Activated B cell treated with CpG ODN at 0.5 μM for 24 hours (primary cell): ENCODE measurements at regions not wholly inside any gene's neighbourhood (a gene's known extent, or its start where the extent isn't known, plus 50 kb on each side); places are given as distances from the start of the nearest gene placed in this dataset.

ENCODE experiments used
- ATAC-seq: fragments of 200-7000 bp; cut with Tn5 transposase; one replicate; pipeline ENCODE4 v1.10.0; 2021; ENCODE audit warnings: low read depth, mild to moderate bottlenecking, moderate library complexity
- CTCF ChIA-PET: fragments of 350-600 bp; sonication (Branson Sonifier 250); formaldehyde crosslinking; loops from one replicate; lab custom pipeline; 2021; ENCODE audit warnings: antibody characterized with exemption; lab: Charles Lee
- POLR2A ChIA-PET: fragments of 350-600 bp; sonication (Branson Sonifier 250); formaldehyde crosslinking; loops from one replicate; lab custom pipeline; 2021; ENCODE audit warnings: antibody characterized with exemption; lab: Charles Lee
- DNase-seq: peaks from one replicate; pipeline ENCODE4 v3.0.0; 2022
- H3K27ac Mint-ChIP-seq: one replicate; pipeline ENCODE4 v1.8.0; 2020; ENCODE audit warnings: mixed read lengths
- H3K27me3 Mint-ChIP-seq: one replicate; pipeline ENCODE4 v1.8.0; 2021; ENCODE audit warnings: mixed read lengths
- H3K36me3 Mint-ChIP-seq: one replicate; pipeline ENCODE4 v1.8.0; 2021; ENCODE audit warnings: low read depth, mixed read lengths
- H3K4me1 Mint-ChIP-seq: one replicate; pipeline ENCODE4 v1.8.0; 2021; ENCODE audit warnings: mixed read lengths
- H3K4me3 Mint-ChIP-seq: one replicate; pipeline ENCODE4 v1.8.0; 2020; ENCODE audit warnings: mild to moderate bottlenecking, mixed read lengths
- H3K9me3 Mint-ChIP-seq: one replicate; pipeline ENCODE4 v1.8.0; 2020; ENCODE audit warnings: mixed read lengths
- intact Hi-C: fragments of 100-400 bp; cut with micrococcal nuclease; formaldehyde crosslinking; loops from one replicate; pipeline ENCODE4 v1.15.1; 2024
- TF ChIP-seq, protein P1 (sequence below): fragments of 200-600 bp; IDR thresholded peaks from one replicate; pipeline ENCODE4 v1.8.0; 2022; ENCODE audit warnings: antibody characterized with exemption, mild to moderate bottlenecking

DNA sequence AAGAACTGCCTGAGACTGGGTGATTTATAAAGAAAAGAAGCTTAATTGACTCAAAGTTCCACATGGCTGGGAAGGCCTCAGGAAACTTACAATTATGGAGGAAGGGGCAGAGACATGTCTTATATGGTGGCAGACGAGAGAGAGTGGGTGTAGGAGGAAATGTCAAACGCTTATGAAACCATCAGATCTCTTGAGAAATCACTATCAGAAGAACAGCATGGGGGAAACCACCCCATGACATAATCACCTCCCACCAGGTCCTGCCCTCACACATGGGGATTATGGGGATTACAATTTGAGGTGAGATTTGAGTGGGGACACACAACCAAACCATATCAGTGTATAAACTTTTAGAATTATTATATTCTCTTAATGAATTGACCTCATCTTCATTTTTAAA lies 335.9 kb upstream of the DPYD start:
- CTCF ChIA-PET = no interaction called here
- POLR2A ChIA-PET = no interaction called here
- Mint-ChIP-seq H3K27me3 (no peaks in the 10 kb centered on the region), H3K9me3 (peaks cover 2% of the 10 kb centered on the region), H3K4me3 (no peak overlapping the region), H3K36me3 (no peaks in the 10 kb centered on the region), H3K27ac (no peak overlapping the region), H3K4me1 (no peaks in the 10 kb centered on the region)
- TF ChIP-seq, protein P1, sequence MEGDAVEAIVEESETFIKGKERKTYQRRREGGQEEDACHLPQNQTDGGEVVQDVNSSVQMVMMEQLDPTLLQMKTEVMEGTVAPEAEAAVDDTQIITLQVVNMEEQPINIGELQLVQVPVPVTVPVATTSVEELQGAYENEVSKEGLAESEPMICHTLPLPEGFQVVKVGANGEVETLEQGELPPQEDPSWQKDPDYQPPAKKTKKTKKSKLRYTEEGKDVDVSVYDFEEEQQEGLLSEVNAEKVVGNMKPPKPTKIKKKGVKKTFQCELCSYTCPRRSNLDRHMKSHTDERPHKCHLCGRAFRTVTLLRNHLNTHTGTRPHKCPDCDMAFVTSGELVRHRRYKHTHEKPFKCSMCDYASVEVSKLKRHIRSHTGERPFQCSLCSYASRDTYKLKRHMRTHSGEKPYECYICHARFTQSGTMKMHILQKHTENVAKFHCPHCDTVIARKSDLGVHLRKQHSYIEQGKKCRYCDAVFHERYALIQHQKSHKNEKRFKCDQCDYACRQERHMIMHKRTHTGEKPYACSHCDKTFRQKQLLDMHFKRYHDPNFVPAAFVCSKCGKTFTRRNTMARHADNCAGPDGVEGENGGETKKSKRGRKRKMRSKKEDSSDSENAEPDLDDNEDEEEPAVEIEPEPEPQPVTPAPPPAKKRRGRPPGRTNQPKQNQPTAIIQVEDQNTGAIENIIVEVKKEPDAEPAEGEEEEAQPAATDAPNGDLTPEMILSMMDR = no peak
- no peak for ATAC-seq
- intact Hi-C loops = no loop called here
- DNase-seq = no peak

- no peaks in the 10 kb centered on the region for H3K9me3 Mint-ChIP-seq
- ATAC-seq (no peak), DNase-seq (no peak)
- H3K4me3 Mint-ChIP-seq = no peak overlapping the region
- TF ChIP-seq, protein P1 = no peak
- intact Hi-C loops = no loop called here
- H3K27ac Mint-ChIP-seq = no peak overlapping the region
- H3K4me1 Mint-ChIP-seq = no peaks in the 10 kb centered on the region
- no peaks in the 10 kb centered on the region for H3K27me3 Mint-ChIP-seq
- ChIA-PET POLR2A (no interaction called here), CTCF (no interaction called here)
- no peaks in the 10 kb centered on the region for H3K36me3 Mint-ChIP-seq
Measured at GRCh38 chr1:98253145-98253544, 332.3 kb upstream of the DPYD start.

DNA sequence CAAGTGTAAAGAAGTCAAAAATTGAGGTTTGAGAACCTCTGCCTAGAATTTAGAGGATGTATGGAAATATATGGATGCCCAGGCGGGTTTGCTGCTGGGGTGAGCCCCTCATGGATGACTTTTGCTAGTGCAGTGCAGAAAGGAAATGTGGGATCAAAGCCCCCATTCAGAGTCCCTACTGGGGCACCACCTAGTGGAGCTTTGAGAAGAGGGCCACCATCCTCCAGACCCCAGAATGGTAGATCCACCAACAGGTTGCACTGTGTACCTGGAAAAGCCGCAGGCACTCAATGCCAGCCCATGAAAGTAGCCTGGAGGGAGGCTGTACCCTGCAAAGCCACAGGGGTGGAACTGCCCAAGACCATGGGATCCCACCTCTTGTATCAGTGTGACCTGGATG lies 330.7 kb upstream of the DPYD start:
- DNase-seq (no peak), ATAC-seq (no peak)
- H3K4me3 Mint-ChIP-seq = no peak overlapping the region
- no peaks in the 10 kb centered on the region for H3K4me1 Mint-ChIP-seq
- H3K27me3 Mint-ChIP-seq = no peaks in the 10 kb centered on the region
- TF ChIP-seq, protein P1 = no peak
- H3K27ac Mint-ChIP-seq = no peak overlapping the region
- ChIA-PET POLR2A (no interaction called here), CTCF (no interaction called here)
- no peaks in the 10 kb centered on the region for H3K36me3 Mint-ChIP-seq
- H3K9me3 Mint-ChIP-seq = peaks cover 2% of the 10 kb centered on the region
- intact Hi-C loops = no loop called here

GRCh38 chr1:98232678-98233077 lies 311.8 kb upstream of the DPYD start:
- Mint-ChIP-seq H3K4me1 (no peaks in the 10 kb centered on the region), H3K27me3 (no peaks in the 10 kb centered on the region), H3K27ac (no peak overlapping the region), H3K9me3 (peaks cover 26% of the 10 kb centered on the region), H3K4me3 (no peak overlapping the region), H3K36me3 (no peaks in the 10 kb centered on the region)
- ChIA-PET POLR2A (no interaction called here), CTCF (no interaction called here)
- intact Hi-C loops = no loop called here
- no peak for ATAC-seq
- no peak for DNase-seq
- TF ChIP-seq, protein P1 = no peak

- CTCF ChIA-PET = no interaction called here
- H3K27me3 Mint-ChIP-seq = no peaks in the 10 kb centered on the region
- TF ChIP-seq, protein P1 = no peak
- H3K36me3 Mint-ChIP-seq = no peaks in the 10 kb centered on the region
- intact Hi-C loops = no loop called here
- ATAC-seq (no peak), DNase-seq (no peak)
- H3K4me3 Mint-ChIP-seq = no peak overlapping the region
- peaks cover 2% of the 10 kb centered on the region for H3K9me3 Mint-ChIP-seq
- no peaks in the 10 kb centered on the region for H3K4me1 Mint-ChIP-seq
- POLR2A ChIA-PET = no interaction called here
- no peak overlapping the region for H3K27ac Mint-ChIP-seq
Measured at GRCh38 chr1:98222706-98223105, 301.9 kb upstream of the DPYD start.
